DMS153 treated with DMSO at 0.1 percent for 48 hours (cell line): ENCODE measurements at regions not wholly inside any gene's neighbourhood (a gene's known extent, or its start where the extent isn't known, plus 50 kb on each side); places are given as distances from the start of the nearest gene placed in this dataset.

Experiments used
- DNase-seq: peaks from one replicate; lab custom pipeline; 2025; ENCODE audit not compliant: unreplicated experiment; lab: John Stamatoyannopoulos, UW

- DNase-seq, result no peak
Observed at GRCh38 chr1:38476111-38476849, 383.3 kb downstream of the RRAGC start.

DNA sequence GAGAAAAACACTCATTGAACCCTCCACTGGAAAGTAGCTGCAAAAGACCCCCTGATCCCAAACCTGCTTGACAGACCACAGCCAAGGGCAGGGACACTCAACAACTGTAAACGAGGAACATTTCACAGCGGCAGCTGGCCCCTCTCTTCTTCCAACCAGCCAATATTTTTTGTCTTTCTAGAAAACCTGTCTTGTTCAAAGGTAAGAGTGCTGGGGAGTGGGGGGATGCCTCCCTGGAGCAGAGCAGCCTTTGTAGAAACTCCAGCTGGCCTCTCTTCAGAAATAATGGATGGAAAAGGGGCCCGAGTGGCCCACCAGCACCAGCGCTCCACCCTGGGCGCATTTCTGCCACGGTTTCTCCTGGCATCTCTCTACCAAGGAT lies 384.0 kb downstream of the RRAGC start:
- no peak for DNase-seq

GRCh38 chr1:38474738-38475623 lies 384.6 kb downstream of the RRAGC start:
- DNase-seq, result no peak

DNA sequence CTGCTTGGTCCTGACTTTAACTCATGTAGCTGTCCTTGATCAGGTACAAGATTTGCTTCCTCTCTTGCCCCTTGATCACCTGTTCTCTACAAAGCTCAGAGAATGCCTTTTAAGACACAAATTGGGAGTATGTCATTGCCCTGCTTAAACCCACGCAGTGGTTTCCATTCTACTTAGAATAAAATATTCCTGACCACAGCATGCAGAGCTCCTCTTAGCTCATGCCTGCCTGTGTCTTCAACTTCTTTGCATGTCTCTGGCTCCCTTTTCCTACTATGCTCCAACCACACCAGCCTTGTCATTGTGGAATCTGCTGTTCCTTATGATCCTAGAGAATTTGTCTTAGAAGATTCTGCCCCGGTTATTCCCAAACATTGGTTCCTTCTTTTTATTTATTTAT lies 393.1 kb downstream of the RRAGC start:
- no peak for DNase-seq

DNA sequence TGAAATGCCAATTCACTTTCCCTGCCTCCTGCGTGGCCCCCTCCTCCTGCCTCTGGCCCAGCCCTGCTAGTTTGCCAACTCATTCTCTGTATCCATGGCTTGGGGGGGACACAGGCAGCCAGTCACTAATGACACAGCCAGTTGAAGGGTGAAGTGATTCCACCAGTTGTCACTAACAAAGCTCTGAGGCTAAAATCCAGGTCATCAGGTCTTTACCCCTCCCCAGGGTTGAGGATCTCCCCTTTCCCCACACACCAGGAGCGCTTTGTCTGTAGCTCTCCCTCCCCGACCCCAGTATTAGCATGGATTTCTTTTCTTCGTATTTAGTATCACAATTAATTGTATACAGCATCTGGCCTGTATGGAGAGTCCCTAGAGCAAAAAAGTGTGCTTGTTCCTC lies 394.1 kb downstream of the RRAGC start:
- DNase-seq, result no peak

DNA sequence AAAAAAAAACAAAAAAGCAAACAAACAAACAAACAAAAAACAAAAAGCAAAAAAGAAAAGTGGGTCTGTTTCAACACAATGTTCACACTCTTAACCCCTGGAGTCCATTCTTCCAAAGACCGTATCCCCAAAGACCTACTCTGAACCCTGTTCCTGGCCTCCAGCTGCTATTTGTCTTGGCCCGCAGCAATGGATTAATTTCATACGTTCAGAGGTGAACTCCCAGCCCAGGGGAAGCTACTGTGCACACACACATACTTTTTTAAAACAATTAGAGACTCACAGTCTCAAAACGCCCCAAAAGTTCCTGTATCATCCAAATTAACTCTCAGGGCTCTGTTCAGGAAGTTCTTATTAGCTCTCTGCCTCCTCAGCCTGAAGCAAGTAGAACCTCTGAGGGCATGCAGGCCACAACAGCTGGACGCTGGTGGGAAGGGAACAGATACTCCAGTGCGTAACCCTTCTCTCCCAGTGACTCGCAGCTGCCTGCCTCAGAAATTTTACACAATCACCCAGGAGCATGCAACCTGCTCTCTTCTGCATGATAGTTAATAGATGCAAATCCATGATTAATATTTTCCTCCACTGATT lies 395.4 kb downstream of the RRAGC start:
- DNase-seq, result no peak

GRCh38 chr1:38463074-38463473 lies 396.5 kb downstream of the RRAGC start:
- DNase-seq, result no peak

- no peak for DNase-seq
Observed at GRCh38 chr1:38456531-38456876, 403.1 kb downstream of the RRAGC start.

GRCh38 chr1:38455829-38456530 lies 403.6 kb downstream of the RRAGC start:
- no peak for DNase-seq

GRCh38 chr1:38454749-38455441 lies 404.7 kb downstream of the RRAGC start:
- no peak for DNase-seq

DNA sequence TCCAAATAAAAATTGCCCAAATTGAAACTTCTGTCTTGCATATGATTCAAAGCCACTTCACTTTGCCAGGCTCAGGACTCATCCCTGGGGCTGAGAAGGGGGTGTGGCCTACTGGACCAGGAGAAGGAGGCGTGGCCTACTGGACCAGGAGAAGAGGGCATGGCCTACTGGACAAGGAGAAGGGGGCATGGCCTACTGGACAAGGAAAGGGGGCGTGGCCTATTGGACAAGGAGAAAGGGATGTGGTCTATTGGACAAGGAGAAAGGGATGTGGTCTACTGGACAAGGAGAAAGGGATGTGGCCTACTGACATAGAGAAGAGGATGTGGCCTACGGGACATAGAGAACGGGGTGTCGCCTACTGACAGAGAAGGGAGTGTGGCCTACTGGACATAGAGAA lies 405.3 kb downstream of the RRAGC start:
- DNase-seq, result no peak

GRCh38 chr1:38452246-38452645 lies 405.7 kb upstream of the POU3F1 start:
- no peak for DNase-seq

DNA sequence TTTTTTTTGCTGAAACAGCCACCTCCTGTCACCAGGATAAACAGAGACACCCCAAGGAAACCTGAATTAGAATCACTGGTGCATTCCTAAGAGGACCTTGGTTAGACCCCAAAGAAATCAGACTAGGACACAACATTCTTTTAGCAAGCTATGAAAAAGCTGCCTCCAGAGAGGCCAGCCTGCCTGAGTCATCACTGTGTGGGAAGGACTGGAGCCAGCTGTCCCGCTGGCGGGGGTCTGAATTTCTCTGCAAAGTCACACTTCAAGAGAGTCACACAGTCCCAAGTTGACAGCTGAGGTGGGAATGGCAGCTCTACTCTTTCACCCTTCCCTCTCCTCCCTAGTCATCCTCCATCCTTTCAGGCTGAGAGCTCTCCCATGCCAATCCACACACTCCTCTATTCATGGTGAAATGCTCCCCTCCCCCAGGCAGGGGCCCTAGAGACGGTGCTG lies 405.0 kb upstream of the POU3F1 start:
- DNase-seq, result no peak

DNA sequence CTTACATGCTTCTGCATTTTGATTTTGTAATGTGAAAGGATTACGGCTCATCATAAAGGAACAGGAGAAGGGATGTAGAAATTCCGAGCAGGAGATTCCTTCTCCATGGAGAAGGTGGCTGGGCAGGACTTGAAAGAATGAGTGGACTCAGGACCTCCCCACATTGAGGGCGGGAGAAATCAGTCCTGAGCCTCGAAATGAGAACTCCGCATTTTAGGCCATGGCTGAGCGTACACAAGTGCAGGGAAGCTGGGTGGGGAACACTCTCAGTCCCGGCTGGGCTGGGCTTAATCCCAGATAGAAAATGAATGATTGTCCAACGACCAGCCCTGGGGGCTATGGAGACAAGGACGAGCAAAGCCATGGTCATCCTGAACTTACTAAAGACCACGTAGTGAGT lies 402.3 kb upstream of the POU3F1 start:
- no peak for DNase-seq

DNA sequence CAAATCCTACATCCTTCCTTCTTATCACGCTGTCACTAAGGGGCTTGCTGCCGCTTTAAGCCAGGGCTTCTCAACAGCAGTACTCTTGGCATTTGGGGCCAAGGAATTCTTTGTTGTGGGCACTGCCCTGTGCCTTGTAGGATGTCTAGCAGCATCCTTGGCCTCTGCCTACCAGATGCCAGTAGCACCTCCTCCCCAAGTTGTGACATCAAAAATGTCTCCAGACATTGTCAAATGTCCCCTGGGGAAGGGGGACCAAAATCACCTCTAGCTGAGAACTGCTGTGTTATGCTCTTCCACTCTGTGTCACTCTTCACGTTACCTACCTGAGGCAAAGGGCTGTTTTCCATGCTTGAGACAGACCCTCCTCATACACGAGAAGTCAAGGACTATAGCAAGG lies 400.3 kb upstream of the POU3F1 start:
- DNase-seq, result no peak

DNA sequence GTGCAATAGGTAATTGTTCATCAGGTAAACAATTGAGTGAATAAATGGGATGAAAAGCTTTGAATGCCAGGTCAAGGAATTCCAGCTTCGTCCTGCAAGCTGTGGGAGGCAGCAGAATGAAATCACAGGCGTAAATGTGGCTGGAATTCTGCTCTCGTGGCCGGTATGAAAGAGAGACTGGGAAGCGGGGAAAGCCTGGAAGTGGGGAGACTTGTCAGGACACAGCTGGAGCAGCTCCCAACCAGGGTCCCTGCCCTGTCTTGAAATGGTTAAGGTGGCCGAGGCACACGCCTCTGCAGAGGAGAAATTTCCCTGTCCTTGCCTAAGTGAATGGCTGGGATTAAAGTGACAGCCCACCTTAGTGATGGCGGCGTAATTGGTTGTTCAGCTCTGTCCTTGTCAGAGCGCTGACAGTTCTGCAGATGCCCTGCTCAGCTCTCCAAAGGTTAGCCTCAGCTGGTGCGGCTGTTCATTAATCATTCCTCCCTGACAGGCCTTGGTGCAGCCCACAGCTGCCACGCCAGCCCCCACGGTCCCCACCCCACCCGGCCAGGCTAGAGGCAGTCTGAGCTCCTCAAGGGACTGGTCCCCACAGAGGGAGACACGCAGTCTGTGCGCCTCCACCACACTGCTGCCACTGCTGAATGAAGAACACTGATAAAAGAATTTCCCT lies 398.3 kb upstream of the POU3F1 start:
- DNase-seq, result no peak

DNA sequence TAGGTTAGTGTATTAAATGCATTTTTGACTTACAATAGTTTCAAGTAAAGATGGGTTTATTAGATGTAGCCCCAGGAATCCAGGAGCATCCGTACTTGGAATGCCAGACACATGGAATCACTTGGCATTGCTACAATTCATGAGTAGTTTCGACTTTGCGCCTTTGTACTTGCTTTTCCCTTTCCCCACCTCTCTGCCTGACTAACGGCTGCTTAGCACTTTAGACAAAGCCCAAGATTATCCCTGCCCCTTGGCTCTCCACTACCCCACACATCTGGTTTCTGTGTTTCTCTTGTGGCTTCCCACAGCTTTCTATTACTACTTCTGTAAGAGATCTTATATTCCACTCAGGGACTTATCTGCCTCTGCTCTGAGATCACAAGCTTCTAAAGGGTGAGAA lies 397.7 kb upstream of the POU3F1 start:
- DNase-seq, result no peak

GRCh38 chr1:38440402-38440801 lies 393.8 kb upstream of the POU3F1 start:
- DNase-seq, result no peak

- no peak for DNase-seq
Observed at GRCh38 chr1:38436749-38437148, 390.2 kb upstream of the POU3F1 start.

- DNase-seq, result no peak
Observed at GRCh38 chr1:38436006-38436405, 389.4 kb upstream of the POU3F1 start.
